ENCODE measurements at regions not wholly inside any gene's neighbourhood (a gene's known extent, or its start where the extent isn't known, plus 50 kb on each side); places are given as distances from the start of the nearest gene placed in this dataset.
"Not testable (repeated sequence)": the region's sequence is repeated elsewhere in the genome, so short reads cannot be mapped to it uniquely, and the experiment has no call there.

- DNase-seq (ENCODE audit: low read depth): no peak
These were observed 181.9 kb upstream of the DTNA start for GRCh38 chr18:34528177-34528576.

- DNase-seq (ENCODE audit: low read depth): no peak
These were observed 180.5 kb upstream of the DTNA start for GRCh38 chr18:34529358-34530335.

- DNase-seq (ENCODE audit: low read depth): no peak
These were observed 179.0 kb upstream of the DTNA start for GRCh38 chr18:34531110-34531509.

- not testable (repeated sequence) for DNase-seq (ENCODE audit: low read depth)
These were observed 175.5 kb upstream of the DTNA start for GRCh38 chr18:34534642-34535041.

- no peak for DNase-seq (ENCODE audit: low read depth)
These were observed 169.2 kb upstream of the DTNA start for GRCh38 chr18:34540897-34541296.

GRCh38 chr18:34542625-34543024 is 167.5 kb upstream of the DTNA start:
- DNase-seq (ENCODE audit: low read depth): no peak

- no peak for DNase-seq (ENCODE audit: low read depth)
These were observed 166.7 kb upstream of the DTNA start for GRCh38 chr18:34543356-34543755.

GRCh38 chr18:34543945-34544344 is 166.2 kb upstream of the DTNA start:
- no peak for DNase-seq (ENCODE audit: low read depth)

GRCh38 chr18:34544930-34545329 is 165.2 kb upstream of the DTNA start:
- no peak for DNase-seq (ENCODE audit: low read depth)

- no peak for DNase-seq (ENCODE audit: low read depth)
These were observed 161.8 kb upstream of the DTNA start for GRCh38 chr18:34548120-34548972.

- no peak for DNase-seq (ENCODE audit: low read depth)
These were observed 161.2 kb upstream of the DTNA start for GRCh38 chr18:34548973-34549294.

GRCh38 chr18:34549367-34549766 is 160.7 kb upstream of the DTNA start:
- DNase-seq (ENCODE audit: low read depth): no peak

- DNase-seq (ENCODE audit: low read depth): no peak
These were observed 159.9 kb upstream of the DTNA start for GRCh38 chr18:34550156-34550555.

- DNase-seq (ENCODE audit: low read depth): no peak
These were observed 159.2 kb upstream of the DTNA start for GRCh38 chr18:34550902-34551301.

GRCh38 chr18:34551824-34552223 is 158.3 kb upstream of the DTNA start:
- no peak for DNase-seq (ENCODE audit: low read depth)

GRCh38 chr18:34562252-34562870 is 147.7 kb upstream of the DTNA start:
- DNase-seq (ENCODE audit: low read depth): no peak

- DNase-seq (ENCODE audit: low read depth): no peak
These were observed 142.2 kb upstream of the DTNA start for GRCh38 chr18:34567857-34568256.

- no peak for DNase-seq (ENCODE audit: low read depth)
These were observed 133.5 kb upstream of the DTNA start for GRCh38 chr18:34576622-34577021.

GRCh38 chr18:34583895-34584294 is 126.2 kb upstream of the DTNA start:
- no peak for DNase-seq (ENCODE audit: low read depth)

- no peak for DNase-seq (ENCODE audit: low read depth)
These were observed 119.6 kb upstream of the DTNA start for GRCh38 chr18:34590503-34590902.

GRCh38 chr18:34591920-34592444 is 118.1 kb upstream of the DTNA start:
- no peak for DNase-seq (ENCODE audit: low read depth)

- no peak for DNase-seq (ENCODE audit: low read depth)
These were observed 117.6 kb upstream of the DTNA start for GRCh38 chr18:34592481-34592880.
